CD8-positive, alpha-beta memory T cell (primary cell): ENCODE measurements at regions not wholly inside any gene's neighbourhood (a gene's known extent, or its start where the extent isn't known, plus 50 kb on each side); places are given as distances from the start of the nearest gene placed in this dataset.
"Not testable (repeated sequence)": the region's sequence is repeated elsewhere in the genome, so short reads cannot be mapped to it uniquely, and the experiment has no call there.

Source experiments
- CTCF ChIA-PET: fragments of 350-600 bp; sonication (Branson Sonifier 250); formaldehyde crosslinking; loops from one replicate; lab custom pipeline; 2021; ENCODE audit warnings: antibody characterized with exemption; lab: Charles Lee
- POLR2A ChIA-PET: fragments of 350-600 bp; sonication (Branson Sonifier 250); formaldehyde crosslinking; loops from one replicate; lab custom pipeline; 2021; ENCODE audit warnings: antibody characterized with exemption; lab: Charles Lee
- DNase-seq, 5 donors: peaks; one replicate each; pipeline versions ENCODE4 v3.0.0 to v3.0.0-alpha.2; 2020 to 2022; ENCODE audit warnings: mixed read lengths in 1 of 5
- H3K27ac ChIP-seq: one replicate; pipeline ENCODE4 v1.7.0; 2013; ENCODE audit warnings: low read depth, mild to moderate bottlenecking, low read length, moderate library complexity
- H3K27me3 ChIP-seq: 2 replicates; pipeline ENCODE4 v1.7.0; 2013; ENCODE audit warnings: low read length, mild to moderate bottlenecking; ENCODE audit not compliant: insufficient read depth, poor library complexity, severe bottlenecking
- H3K36me3 ChIP-seq: 2 replicates; pipeline ENCODE4 v1.7.0; 2013; ENCODE audit warnings: mild to moderate bottlenecking, low read length, moderate library complexity; ENCODE audit not compliant: insufficient read depth
- H3K4me1 ChIP-seq: 2 replicates; pipeline ENCODE4 v1.7.0; 2013; ENCODE audit warnings: mild to moderate bottlenecking, low read length, moderate library complexity; ENCODE audit not compliant: insufficient read depth
- H3K4me3 ChIP-seq: 2 replicates; pipeline ENCODE4 v1.7.0; 2013; ENCODE audit warnings: mild to moderate bottlenecking, low read length
- H3K9me3 ChIP-seq: 2 replicates; pipeline ENCODE4 v1.7.0; 2013; ENCODE audit warnings: mild to moderate bottlenecking, low read length
- H3K27ac Mint-ChIP-seq, 8 donors: one replicate each; pipeline ENCODE4 v1.8.0; 2020 to 2021; ENCODE audit warnings: mixed read lengths in 8 of 8, mild to moderate bottlenecking in 6 of 8, inconsistent platforms in 3 of 8, moderate library complexity in 3 of 8
- H3K27me3 Mint-ChIP-seq, 2 donors: one replicate each; pipeline ENCODE4 v1.8.0; 2020 to 2021; ENCODE audit warnings: mixed read lengths in 2 of 2, mild to moderate bottlenecking in 1 of 2, moderate library complexity in 1 of 2
- H3K36me3 Mint-ChIP-seq, 3 donors: one replicate each; pipeline ENCODE4 v1.8.0; 2020 to 2021; ENCODE audit warnings: mixed read lengths in 3 of 3, inconsistent platforms in 1 of 3, mild to moderate bottlenecking in 1 of 3
- H3K4me1 Mint-ChIP-seq, 3 donors: one replicate each; pipeline ENCODE4 v1.8.0; 2020 to 2021; ENCODE audit warnings: mixed read lengths in 3 of 3, inconsistent platforms in 1 of 3, mild to moderate bottlenecking in 1 of 3
- H3K4me3 Mint-ChIP-seq, 7 donors: one replicate each; pipeline ENCODE4 v1.8.0; 2020 to 2021; ENCODE audit warnings: mixed read lengths in 7 of 7, mild to moderate bottlenecking in 6 of 7, moderate library complexity in 4 of 7, inconsistent platforms in 2 of 7
- H3K9me3 Mint-ChIP-seq, 5 donors: one replicate each; pipeline ENCODE4 v1.8.0; 2020 to 2022; ENCODE audit warnings: mixed read lengths in 5 of 5, mild to moderate bottlenecking in 3 of 5, moderate library complexity in 2 of 5, inconsistent platforms in 1 of 5

DNA sequence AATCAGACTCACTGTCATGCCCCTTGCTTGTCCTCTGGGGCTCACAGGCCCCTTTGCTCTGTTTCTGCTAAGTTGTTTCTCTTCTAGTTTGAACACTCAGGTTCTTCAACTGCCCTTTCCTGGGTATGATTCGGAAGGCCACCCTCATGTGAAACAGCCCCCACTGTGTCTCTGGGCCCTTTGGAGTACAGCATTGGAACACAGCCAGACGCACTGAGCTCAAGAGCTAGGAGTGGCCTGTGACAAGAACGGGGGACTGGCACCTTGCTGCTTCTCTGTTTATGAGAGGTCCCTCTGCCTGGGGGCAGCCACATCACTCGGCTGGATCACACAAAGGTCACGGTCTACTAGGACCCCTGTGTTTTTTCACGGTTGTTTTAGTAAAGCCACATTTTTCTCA lies 114.4 kb upstream of the ZC3H12A start:
- Mint-ChIP-seq H3K27ac (no peak overlapping the region), H3K36me3 (no peaks in the 10 kb centered on the region), H3K9me3 (no peaks in the 10 kb centered on the region), H3K4me1 (no peaks in the 10 kb centered on the region), H3K27me3 (peaks cover 20 to 63% of the 10 kb centered on the region in 2 donors), H3K4me3 (no peak overlapping the region)
- H3K36me3 ChIP-seq: no peaks in the 10 kb centered on the region
- no peak overlapping the region for H3K27ac ChIP-seq
- CTCF ChIA-PET: interaction anchor here (1.4 kb wide), 1 partner anchor 14 kb away, joined by 3 read pairs; no protein-coding TSS in a partner anchor
- H3K4me3 ChIP-seq: no peak overlapping the region
- POLR2A ChIA-PET: no interaction called here
- no peaks in the 10 kb centered on the region for H3K27me3 ChIP-seq
- no peak for DNase-seq
- H3K4me1 ChIP-seq: no peaks in the 10 kb centered on the region
- H3K9me3 ChIP-seq: no peaks in the 10 kb centered on the region

DNA sequence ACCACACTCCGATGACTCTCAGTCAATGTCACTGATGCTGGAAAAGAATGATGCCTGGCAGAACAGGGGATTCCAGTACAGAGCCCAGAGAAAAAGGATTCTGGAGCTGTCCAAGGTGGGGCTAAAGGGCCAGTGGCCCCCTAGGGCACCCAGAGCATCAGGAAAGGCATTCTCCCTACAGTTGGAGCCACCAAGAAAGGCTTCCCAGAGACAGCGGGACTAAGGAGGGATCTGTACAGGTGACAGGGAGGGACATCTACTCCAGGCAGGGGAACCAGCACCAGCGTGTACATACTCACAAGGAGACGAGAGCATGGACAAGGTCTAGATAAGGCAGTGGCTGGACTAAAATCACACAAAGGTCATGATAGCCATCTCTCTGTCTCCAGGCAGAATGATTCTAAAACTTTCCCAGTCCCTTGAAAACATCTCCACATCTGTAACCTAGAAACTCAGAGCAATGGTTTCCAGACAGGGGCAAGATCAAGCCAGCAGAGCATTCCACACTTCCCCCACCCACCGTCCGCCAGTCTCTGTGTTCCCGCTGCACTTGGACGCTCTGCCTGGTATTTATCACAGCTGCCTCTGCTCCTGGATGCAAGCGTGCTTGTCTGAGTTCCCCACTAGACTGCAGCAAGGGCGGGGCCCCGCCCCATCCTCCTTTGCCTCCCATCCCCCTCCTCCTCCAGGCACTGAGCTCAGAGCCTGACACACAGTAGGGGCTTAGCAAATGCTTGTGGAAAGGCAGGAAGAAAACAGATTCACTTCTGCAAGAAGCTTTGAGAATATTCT lies 111.6 kb upstream of the ZC3H12A start:
- H3K4me3 Mint-ChIP-seq: no peak overlapping the region
- no peak overlapping the region for H3K27ac Mint-ChIP-seq
- Histone ChIP-seq H3K4me3 (no peak overlapping the region), H3K4me1 (no peaks in the 10 kb centered on the region), H3K27ac (no peak overlapping the region), H3K27me3 (no peaks in the 10 kb centered on the region), H3K9me3 (no peaks in the 10 kb centered on the region), H3K36me3 (no peaks in the 10 kb centered on the region)
- peaks cover 22 to 69% of the 10 kb centered on the region in 2 donors for H3K27me3 Mint-ChIP-seq
- POLR2A ChIA-PET: no interaction called here
- no peak for DNase-seq
- no peaks in the 10 kb centered on the region for H3K36me3 Mint-ChIP-seq
- no peaks in the 10 kb centered on the region for H3K4me1 Mint-ChIP-seq
- CTCF ChIA-PET: no interaction called here
- peaks cover 0 to 5% (median 2%) of the 10 kb centered on the region in 5 donors for H3K9me3 Mint-ChIP-seq

DNA sequence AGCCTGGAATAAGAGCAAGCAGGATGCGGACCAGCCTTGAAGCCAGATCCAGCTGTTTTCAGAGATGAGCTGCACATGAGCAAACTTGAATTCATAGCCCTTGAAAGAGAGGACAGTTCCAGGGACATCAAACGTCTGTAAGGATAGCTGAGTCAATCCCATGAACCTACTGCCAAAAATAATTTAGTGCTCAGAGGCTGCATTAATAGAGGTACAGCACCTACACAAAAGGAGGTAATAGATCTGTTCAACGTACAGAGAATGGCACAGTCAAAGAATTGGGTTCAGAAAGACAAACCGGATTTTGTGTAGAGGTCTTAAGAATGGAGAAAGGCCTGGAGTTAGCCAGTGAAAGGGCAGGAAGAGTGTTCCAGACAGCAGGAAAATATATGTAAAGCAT lies 110.8 kb upstream of the ZC3H12A start:
- no peak overlapping the region for H3K27ac Mint-ChIP-seq
- H3K4me3 Mint-ChIP-seq: no peak overlapping the region
- ChIA-PET POLR2A (no interaction called here), CTCF (no interaction called here)
- H3K9me3 ChIP-seq: no peaks in the 10 kb centered on the region
- H3K27me3 ChIP-seq: no peaks in the 10 kb centered on the region
- no peaks in the 10 kb centered on the region for H3K36me3 Mint-ChIP-seq
- no peak overlapping the region for H3K4me3 ChIP-seq
- H3K4me1 Mint-ChIP-seq: no peaks in the 10 kb centered on the region
- no peaks in the 10 kb centered on the region for H3K4me1 ChIP-seq
- no peaks in the 10 kb centered on the region for H3K36me3 ChIP-seq
- no peak for DNase-seq
- no peak overlapping the region for H3K27ac ChIP-seq
- H3K9me3 Mint-ChIP-seq: peaks cover 0 to 7% (median 2%) of the 10 kb centered on the region in 5 donors
- peaks cover 20 to 68% of the 10 kb centered on the region in 2 donors for H3K27me3 Mint-ChIP-seq

DNA sequence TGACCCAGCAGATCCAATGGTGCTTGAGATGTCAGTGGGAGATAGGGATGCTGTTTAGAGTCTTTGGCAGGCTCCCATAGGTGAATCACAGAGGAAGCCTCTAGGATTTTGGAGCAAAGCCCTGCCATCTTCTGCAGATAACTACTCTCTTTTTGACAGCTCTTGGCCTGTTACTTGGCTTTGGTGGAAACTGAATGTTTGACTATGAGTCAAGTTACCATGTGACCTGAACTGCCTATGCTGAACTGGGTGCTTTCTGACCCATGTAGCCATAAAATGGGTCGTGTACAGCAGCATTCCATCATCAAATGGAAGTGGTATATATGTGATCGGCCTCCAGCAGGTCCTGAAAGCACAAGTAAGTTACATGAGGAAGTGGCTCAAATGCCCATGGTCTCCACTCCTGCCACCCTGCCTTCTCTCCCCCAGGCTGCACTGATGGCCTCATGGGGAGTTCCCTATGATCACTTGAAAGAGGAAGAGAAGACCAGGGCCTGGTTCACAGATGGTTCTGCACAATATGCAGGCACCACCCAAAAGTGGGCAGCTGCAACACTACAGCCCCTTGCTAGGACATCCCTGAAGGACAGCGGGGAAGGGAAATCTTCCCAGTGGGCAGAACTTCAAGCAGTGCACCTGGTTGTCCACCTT lies 105.6 kb upstream of the ZC3H12A start:
- H3K27ac Mint-ChIP-seq, H3K4me3 Mint-ChIP-seq, H3K4me3 ChIP-seq, CTCF ChIA-PET, H3K36me3 ChIP-seq, POLR2A ChIA-PET, H3K27me3 ChIP-seq, H3K4me1 ChIP-seq, H3K9me3 ChIP-seq, H3K36me3 Mint-ChIP-seq, H3K4me1 Mint-ChIP-seq, H3K27ac ChIP-seq, DNase-seq: not testable (repeated sequence)
- peaks cover 18 to 41% of the 10 kb centered on the region in 2 donors for H3K27me3 Mint-ChIP-seq
- H3K9me3 Mint-ChIP-seq: peaks cover 0 to 13% (median 4%) of the 10 kb centered on the region in 5 donors

DNA sequence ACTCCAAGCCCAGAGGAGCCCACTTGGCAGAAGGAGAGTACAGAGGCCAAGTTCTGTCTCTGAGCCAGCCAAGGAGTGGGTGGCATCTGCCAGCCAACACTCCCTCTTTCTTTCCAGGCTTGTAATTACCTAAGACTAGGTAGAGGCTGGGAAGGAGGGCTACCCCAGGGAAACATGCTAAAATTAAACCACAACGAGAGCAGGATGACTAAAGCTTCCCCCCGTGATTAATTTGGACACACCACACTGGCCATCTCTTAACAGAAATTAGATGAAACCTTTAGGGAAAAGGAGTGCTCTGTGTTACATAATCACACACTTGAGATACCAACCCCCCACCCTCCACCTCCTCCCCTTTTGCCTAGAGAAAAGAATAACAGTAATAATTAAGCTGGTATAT lies 102.1 kb upstream of the ZC3H12A start:
- Mint-ChIP-seq H3K4me3 (no peak overlapping the region), H3K4me1 (no peaks in the 10 kb centered on the region), H3K9me3 (peaks cover 0 to 13% (median 8%) of the 10 kb centered on the region in 5 donors), H3K36me3 (no peaks in the 10 kb centered on the region), H3K27ac (no peak overlapping the region), H3K27me3 (peaks cover 12 to 20% of the 10 kb centered on the region in 2 donors)
- DNase-seq: no peak
- H3K4me1 ChIP-seq: no peaks in the 10 kb centered on the region
- H3K27me3 ChIP-seq: no peaks in the 10 kb centered on the region
- H3K27ac ChIP-seq: no peak overlapping the region
- no peaks in the 10 kb centered on the region for H3K9me3 ChIP-seq
- POLR2A ChIA-PET: no interaction called here
- CTCF ChIA-PET: no interaction called here
- H3K4me3 ChIP-seq: no peak overlapping the region
- H3K36me3 ChIP-seq: no peaks in the 10 kb centered on the region

DNA sequence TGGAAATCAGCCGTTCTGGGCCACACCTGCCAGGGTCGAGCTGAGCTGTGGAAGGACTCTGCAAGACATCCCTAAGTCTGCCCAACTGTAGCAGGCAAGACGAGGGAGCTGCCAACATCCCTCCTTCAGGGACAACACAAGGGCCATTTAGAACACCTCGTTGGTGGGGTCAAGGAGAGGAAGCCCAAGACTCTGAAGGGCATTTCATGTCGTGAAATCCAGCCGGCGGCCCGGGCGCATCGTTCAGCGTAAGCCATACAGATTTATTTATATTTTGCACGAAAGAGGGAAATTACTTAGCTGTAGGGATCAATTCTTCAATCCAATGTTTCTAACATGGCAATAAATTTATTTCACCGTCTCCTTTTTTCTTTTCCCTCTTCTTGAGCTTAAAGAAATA lies 101.7 kb upstream of the ZC3H12A start:
- CTCF ChIA-PET: interaction anchor here (1.6 kb wide), 1 partner anchor 13 kb away, joined by 3 read pairs; no protein-coding TSS in a partner anchor
- no peak overlapping the region for H3K4me3 ChIP-seq

DNA sequence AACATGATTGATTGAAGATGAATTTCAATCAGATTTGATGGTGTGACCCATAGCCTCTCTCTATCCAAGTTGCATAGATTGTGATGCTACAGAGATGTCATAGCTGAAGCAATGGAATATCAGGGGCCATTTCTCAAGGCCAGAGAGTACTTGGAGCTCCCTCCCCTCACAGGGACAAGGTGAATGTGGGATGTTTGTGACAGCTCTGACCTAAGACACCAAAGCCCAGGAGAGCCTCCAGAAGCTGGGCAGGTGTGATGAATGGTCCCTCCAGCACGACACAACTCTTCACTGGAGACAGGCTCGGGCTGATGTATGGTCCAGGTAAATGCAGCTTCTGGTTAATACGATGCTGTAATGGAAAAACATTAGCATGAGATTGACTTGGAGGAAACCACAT lies 101.0 kb upstream of the ZC3H12A start:
- no peak for DNase-seq
- H3K4me1 Mint-ChIP-seq: no peaks in the 10 kb centered on the region
- no peak overlapping the region for H3K27ac ChIP-seq
- no peaks in the 10 kb centered on the region for H3K36me3 Mint-ChIP-seq
- peaks cover 17 to 23% of the 10 kb centered on the region in 2 donors for H3K27me3 Mint-ChIP-seq
- H3K4me3 Mint-ChIP-seq: no peak overlapping the region
- no peaks in the 10 kb centered on the region for H3K27me3 ChIP-seq
- H3K4me3 ChIP-seq: no peak overlapping the region
- peaks cover 0 to 23% (median 14%) of the 10 kb centered on the region in 5 donors for H3K9me3 Mint-ChIP-seq
- no peaks in the 10 kb centered on the region for H3K9me3 ChIP-seq
- ChIA-PET POLR2A (no interaction called here), CTCF (interaction anchor here (1.6 kb wide), 1 partner anchor 14 kb away, joined by 3 read pairs; no protein-coding TSS in a partner anchor)
- H3K27ac Mint-ChIP-seq: no peak overlapping the region
- no peaks in the 10 kb centered on the region for H3K4me1 ChIP-seq
- no peaks in the 10 kb centered on the region for H3K36me3 ChIP-seq

More for the DNA sequence above, 101.7 kb upstream of the ZC3H12A start:
- peaks cover 13 to 22% of the 10 kb centered on the region in 2 donors for H3K27me3 Mint-ChIP-seq
- H3K36me3 Mint-ChIP-seq: no peaks in the 10 kb centered on the region
- H3K36me3 ChIP-seq: no peaks in the 10 kb centered on the region
- H3K4me1 ChIP-seq: no peaks in the 10 kb centered on the region
- DNase-seq: no peak
- no peak overlapping the region for H3K27ac Mint-ChIP-seq
- H3K4me1 Mint-ChIP-seq: no peaks in the 10 kb centered on the region
- H3K9me3 Mint-ChIP-seq: peaks cover 0 to 16% (median 10%) of the 10 kb centered on the region in 5 donors
- H3K4me3 Mint-ChIP-seq: no peak overlapping the region
- no peak overlapping the region for H3K27ac ChIP-seq
- H3K9me3 ChIP-seq: no peaks in the 10 kb centered on the region
- H3K27me3 ChIP-seq: no peaks in the 10 kb centered on the region
- POLR2A ChIA-PET: no interaction called here

DNA sequence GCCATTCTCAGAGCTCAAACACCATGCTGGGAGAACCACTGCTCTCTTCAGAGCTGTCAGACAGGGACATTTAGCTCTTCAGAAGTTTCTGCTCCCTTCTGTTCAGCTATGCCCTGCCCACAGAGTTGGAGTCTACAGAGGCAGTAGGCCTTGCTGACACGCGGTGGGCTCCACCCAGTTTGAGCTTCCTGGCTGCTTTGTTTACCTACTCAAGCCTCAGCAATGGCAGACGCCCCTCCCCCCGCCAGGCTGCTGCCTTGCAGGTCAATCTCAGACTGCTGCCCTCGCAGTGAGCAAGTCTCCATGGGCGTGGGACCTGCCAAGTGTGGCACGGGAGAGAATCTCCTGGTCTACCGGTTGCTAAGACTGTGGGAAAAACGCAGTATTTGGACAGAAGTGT lies 93.8 kb upstream of the ZC3H12A start:
- H3K4me3 ChIP-seq, H3K27ac ChIP-seq, H3K27me3 ChIP-seq, H3K4me3 Mint-ChIP-seq, POLR2A ChIA-PET, H3K36me3 Mint-ChIP-seq, H3K4me1 ChIP-seq, DNase-seq, H3K9me3 ChIP-seq, H3K27ac Mint-ChIP-seq, H3K4me1 Mint-ChIP-seq, CTCF ChIA-PET, H3K36me3 ChIP-seq: not testable (repeated sequence)
- H3K27me3 Mint-ChIP-seq: peaks cover 22 to 55% of the 10 kb centered on the region in 2 donors
- H3K9me3 Mint-ChIP-seq: peaks cover 0 to 16% (median 14%) of the 10 kb centered on the region in 5 donors
